SIG-M5 treated with dmso at 0.1 percent for 504 hours (cell line): ENCODE measurements at regions not wholly inside any gene's neighbourhood (a gene's known extent, or its start where the extent isn't known, plus 50 kb on each side); places are given as distances from the start of the nearest gene placed in this dataset.

Experiments
- DNase-seq: peaks from one replicate; lab custom pipeline; 2025; ENCODE audit not compliant: unreplicated experiment; lab: John Stamatoyannopoulos, UW

DNA sequence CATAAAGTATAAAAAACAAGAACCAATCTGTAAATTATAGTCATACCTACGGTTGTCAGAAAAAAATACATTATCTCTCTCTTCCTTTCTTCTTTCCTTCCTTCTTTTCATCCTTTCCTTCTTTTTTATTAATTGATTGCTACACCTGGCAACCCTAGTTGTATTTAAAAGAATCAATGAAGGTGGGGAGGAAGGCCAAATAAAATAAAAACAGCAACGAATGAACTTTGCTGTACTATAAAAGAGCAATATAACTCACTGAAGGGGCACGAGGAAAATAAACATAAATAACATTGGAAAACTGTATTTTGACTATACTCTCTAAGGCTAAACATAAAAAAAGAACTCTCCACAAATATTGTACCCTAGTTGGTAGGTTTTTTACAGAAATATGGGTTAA lies 898.2 kb upstream of the USP15 start:
- no peak for DNase-seq

DNA sequence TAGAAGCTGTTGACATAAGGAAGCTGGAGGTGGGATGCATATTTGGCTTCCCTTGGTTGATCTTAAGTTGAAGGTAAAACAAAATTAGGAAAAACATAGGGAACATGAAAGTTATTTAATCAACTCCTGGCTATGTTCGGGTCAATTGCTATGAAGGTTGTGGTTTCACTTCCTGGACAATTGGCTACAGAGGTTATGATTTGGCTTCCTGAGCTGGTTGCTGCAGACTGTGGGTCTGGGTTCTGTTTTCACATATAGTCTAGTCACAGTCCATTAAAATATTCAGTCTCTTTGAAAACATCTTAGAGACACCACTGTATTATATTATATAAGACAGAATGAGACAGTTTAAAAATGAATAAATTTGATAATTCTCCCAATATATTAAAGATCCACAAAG lies 895.2 kb upstream of the USP15 start:
- no peak for DNase-seq

DNA sequence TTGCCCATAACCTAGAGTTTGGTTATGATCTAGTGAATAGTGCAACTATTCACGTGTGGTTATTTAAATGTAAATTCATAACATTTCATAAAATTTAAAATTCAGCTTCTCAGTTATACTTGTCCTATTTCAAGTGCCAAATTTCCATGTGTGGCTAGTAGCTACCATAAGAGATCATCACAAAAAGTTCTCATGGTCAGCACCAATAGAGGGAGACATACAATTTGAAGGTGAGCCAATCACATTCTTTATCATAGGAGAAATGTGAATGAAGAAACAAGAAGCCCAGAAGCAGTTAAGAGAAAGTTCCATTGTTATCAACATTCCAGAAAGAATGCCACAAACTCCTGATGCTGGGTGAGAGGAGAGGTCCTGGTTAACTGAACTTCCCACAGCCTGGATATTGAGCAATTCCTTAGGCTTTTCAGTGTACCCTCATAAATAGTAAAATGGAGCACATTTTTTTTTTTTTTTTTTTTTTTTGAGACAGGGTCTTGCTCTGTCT lies 892.9 kb upstream of the USP15 start:
- DNase-seq, result no peak

DNA sequence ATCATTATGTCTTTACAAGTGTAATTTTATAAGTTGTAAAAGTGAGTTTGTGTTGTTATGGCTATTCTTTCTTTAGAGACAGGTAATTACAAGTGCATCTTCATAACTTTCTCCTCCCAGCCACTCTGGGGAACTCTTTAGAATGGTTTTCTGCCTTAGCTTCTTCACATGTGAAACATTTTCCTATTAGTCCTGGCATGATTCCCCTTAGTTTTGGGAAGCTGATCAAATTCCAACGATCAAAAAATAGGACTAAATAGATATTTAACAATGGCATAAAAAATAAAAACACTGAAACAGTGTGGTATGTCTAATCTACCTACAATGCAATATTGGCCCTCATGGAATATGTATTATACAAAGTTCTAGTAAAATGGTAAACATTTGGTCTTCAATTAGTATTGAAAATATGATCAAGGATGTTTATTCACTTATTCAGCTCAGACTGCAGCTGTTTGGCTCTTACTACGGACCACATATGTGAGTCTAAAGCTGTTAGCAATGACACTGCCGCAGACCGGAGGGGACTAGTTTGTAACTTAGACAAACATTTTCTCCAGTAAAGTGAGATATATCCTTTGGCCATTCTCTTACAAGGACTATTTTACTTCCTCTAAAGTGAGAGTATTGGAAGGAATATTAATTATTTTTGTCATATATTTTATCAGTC lies 890.8 kb upstream of the USP15 start:
- DNase-seq, result no peak

DNA sequence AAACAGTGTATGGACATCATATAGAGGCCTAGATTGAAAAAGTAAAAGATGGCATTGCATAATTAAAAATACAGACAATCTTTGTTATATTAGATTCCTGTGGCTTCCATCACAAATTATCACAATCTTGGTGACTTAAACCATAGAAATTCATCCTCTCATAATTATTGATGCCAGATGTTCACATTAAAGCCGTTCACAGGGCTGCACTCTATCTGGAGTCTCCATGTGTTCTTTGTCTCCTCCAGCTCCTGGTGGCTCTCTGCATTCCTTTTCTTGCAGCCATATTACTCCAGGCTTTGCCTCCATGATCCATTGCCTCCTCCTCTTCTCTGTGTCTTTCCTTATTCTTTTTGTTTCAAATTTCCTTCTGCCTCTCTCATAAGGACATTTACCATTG lies 875.7 kb upstream of the USP15 start:
- no peak for DNase-seq

DNA sequence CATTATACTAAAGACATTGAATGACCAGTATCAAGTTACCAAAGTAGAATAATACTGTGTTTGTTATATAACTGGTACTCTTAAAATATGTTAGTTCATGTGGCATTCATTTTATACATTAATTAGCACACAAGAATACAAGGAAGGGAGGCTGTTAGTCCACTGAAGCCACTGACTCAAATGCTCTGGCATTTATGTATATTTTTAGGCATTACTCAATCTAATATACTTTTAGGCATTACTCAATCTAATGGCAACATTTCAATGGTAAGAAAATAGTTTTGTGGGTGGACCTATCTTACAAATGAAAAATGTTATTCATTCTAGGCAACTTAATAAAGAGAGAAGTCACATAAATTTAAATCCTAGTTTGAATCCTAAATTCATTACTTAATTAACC lies 874.4 kb upstream of the USP15 start:
- DNase-seq, result no peak

DNA sequence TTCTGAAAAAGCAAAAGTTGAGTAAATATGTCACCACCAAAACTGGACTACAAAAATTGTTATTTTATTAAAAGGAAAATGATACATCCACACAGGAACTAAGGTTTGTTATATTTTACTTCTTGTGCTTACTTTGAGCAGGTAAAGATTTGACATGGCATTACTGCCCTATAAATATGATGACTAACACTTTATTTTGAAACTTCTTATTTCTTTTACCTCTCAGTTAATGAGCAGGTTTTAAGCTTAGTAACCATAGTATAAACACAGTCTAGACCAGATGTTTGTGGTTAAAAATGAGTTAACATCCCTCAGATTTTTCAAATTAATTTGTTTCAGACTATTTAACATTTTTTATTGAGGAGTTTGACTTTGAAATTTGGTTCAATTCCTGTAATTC lies 862.5 kb upstream of the USP15 start:
- no peak for DNase-seq

DNA sequence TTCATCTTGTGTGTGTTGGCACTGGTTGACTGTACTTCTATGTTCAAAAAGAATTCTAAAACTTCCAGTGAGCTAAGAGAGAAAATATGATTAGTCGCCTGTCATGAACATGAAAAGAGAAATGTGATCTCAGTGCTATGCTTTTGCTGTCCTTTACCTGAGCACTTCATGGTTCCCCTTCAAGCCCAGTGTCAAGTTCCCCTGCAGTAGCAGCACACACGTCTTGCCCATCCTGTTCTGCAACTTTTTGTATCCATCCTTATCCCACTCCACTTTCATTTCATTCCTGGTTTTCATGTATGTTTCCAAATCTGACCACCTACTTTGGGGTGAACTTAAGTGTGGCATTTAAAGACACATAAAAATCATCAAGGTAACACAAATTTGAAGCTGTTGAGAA lies 848.0 kb upstream of the USP15 start:
- DNase-seq, result no peak

DNA sequence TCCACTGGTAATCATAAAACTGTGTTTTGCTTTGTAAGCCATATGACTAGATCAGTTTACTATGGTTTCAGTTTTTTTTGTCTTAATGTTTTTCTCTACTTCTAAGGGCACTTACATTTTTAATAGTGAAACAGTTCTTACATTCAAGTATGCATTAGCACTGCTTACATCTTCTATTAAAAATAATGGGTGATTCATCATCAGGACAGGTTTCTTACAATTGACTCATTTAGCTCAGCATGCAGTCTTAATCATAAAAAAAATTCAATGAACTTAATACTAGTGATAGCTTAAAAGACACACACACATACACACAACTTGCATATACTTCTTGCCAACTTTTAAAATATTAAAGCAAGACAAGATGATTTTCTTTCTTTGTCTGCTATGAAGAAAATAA lies 845.7 kb upstream of the USP15 start:
- DNase-seq, result no peak

DNA sequence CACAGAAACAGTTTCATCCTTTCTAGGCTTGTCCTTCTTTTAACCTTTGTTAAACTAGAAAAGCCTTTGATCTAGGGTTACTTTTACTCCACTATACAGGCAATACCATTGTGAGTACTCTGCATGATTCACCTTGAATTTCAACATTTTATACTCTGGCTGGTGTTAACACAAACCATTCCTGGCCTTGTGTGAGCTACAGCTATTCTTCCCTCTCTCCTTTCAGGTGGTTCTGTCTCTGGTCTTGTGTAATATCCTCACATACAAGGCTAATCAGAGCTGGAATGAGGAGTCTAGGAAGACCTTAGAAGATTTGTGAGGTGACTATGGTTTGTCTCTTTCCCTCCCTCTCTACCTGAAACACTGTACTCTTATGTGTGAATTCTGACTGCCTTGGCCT lies 837.4 kb upstream of the USP15 start:
- no peak for DNase-seq

DNA sequence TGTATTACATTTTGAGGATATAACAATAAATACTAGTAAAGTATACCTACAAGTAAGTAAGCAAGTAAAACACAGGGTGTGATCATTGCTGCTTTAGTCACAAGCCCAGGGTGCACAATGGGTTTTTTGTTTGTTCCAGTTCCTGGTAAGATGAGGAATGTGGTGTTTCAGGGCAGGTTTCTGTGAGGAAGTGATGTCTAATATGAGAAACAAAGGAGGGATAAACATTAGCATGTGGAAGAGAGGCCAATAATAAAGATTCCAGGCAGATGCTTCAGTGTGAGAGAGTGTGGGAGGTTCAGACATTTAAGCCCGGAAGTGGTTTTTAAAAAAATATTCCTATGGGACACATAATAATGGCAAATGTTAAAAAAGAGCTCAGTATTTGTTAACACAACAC lies 808.1 kb upstream of the USP15 start:
- peak; percentile 8 for DNase-seq

DNA sequence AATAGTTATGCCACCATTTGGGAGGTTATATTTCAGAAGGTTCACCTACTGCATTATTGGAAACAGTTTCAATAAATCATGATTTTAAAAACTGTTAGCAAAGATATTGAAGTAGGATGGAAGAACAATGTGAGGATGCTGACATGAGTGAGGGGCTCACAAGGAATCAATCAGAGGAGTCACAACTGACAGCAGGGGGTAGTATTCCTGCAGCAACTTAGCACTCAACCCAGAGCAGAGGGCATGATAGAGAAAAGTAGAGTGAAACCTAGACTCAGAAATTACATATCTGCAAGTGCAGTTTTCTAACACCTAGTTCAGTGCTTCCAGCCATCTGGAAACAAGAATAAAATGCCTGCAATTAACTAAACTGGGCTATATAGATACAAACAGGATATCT lies 772.5 kb upstream of the USP15 start:
- no peak for DNase-seq

DNA sequence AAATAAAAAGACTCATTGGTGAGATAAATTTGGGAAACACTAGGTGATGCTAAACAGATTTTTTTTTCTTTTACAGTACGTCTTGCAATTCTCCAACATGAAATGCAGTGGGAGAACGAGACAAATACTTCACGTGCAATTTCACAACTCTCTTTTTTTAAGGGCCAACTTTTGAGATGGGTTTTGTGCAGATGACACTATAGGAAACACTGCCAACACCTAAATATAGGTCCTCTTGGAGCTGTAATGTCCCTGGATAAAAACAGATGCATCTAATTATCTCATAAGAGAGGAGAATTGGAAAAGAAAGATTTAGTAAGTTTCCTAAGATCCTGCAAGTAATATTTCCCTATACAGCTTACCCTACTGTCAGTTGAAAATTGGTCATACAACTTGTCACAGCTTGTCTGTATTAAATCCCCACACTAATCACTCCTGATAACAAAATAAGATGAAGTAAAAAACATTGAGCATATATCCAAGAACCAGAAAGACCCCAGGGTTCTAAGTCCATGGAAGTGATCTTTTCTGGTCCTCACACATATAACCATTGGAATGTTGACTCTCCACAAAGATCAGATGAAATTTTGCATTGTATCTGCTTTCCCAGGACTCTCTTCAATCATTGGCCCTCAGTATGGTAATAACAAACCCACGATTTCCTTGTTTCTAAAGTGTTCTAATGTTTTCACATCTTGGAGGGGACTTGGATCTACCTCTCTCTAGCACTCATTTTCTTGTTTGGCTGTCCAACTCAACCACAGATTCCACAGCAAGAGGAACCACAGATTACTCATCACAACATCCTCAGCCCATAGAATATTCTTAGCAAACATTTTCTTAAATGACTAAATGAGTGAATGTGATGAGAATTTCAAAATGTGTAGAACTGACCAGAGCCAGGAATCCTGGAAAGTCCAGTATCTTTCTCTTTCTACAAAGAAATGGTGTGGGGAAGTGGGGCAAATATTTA lies 769.4 kb upstream of the USP15 start:
- DNase-seq, result no peak

DNA sequence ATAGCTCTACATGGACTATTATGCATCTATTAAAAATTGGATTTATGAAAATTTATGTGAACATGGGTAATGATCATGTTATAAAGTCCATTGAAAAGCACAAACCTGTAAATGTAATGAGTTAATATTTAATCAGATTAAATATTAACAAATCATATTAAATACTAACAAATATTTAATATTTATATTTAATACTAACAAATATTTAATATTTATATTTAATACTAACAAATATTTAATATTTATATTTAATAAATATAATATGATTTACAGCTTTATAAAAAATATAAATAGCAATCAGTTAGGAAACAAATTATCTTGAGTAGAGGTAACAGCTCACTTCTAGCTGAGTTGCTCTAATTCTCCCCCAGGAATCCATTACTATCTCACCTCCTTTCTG lies 758.0 kb upstream of the USP15 start:
- no peak for DNase-seq

DNA sequence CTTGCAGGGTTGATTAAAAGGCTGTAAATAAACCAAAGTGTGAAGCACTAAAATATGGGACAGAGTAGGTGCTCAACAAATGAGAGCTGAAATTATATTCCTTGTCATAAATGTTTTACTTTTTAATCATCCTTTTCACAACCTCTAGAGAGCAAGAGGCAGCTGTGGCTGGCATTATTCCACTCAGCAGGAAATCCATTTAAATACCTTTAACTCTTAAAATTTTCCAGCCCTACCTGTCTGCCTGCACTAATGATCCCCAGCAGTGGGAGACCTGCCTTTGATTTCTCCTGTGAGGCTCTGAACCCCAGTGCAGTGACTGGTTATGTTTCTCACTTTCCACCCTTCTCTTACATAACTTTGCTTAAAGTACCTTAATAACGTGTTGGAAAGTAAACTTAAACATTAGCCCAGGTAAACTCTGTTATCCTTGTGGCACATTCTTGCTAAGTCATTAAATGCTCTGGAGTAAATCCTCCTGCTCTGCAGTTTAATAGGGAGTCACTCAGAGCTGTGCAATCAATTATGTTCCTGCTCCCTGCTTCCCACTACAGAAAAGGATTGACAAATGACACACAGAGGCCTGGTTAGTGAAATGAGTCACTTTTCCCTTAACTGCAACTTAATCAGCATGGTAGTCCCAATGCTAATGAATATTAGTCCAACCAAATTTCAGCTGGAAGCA lies 755.7 kb upstream of the USP15 start:
- DNase-seq, result no peak

DNA sequence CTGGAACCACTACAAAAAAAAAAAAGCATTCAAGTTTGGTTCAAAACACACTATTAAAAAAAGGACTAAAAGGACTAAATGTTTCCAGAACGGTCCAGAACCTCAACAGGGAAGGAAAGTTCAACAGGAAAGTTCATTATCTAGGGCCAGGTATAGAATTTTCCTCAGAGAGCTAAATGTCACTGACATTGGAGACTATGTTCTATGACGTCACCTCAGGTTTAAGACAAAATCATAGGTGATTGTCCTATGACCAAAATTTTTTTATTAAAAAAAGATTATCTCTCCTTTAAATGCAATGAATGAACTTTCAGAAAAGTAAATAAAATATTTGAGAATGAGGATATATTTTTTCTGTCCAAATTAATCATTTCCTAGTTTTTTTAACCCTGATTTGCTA lies 746.7 kb upstream of the USP15 start:
- DNase-seq, result no peak

DNA sequence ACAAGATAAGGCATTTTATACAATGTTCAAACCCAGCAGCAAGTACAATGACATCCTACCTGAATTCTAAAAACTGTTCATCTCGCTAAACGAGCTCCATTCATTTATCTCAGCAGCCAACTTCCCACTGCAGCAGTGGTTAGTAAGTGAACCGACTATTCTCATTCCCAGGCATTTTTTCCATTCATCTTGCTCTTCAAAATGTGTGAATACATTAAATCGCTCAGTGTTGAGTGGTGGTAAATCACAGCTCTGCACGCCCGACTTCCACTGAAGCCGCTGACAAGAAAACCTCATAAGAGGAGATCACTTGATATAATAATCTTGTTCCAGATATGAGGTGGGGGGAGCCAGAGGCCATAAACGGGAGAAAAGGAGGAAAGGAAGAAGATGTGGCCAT lies 746.2 kb upstream of the USP15 start:
- no peak for DNase-seq

DNA sequence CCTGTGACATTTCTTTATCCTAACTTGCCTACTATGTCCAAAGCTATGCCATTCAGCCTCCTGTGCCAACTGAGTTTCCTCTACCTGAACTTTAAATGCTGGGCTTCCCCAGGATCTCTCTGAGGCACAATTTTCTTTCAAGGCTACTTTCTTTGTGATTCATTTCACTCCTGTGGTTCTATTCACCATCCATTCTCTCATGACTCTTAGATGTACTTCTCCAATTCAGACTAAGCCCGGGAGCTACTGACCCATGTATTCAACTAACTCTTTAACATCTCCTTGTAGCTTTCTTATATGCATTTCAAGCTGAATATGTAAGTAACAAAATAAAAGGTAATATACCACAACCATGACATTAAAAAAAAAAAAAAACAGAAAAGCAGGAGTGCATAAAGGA lies 738.9 kb upstream of the USP15 start:
- no peak for DNase-seq

DNA sequence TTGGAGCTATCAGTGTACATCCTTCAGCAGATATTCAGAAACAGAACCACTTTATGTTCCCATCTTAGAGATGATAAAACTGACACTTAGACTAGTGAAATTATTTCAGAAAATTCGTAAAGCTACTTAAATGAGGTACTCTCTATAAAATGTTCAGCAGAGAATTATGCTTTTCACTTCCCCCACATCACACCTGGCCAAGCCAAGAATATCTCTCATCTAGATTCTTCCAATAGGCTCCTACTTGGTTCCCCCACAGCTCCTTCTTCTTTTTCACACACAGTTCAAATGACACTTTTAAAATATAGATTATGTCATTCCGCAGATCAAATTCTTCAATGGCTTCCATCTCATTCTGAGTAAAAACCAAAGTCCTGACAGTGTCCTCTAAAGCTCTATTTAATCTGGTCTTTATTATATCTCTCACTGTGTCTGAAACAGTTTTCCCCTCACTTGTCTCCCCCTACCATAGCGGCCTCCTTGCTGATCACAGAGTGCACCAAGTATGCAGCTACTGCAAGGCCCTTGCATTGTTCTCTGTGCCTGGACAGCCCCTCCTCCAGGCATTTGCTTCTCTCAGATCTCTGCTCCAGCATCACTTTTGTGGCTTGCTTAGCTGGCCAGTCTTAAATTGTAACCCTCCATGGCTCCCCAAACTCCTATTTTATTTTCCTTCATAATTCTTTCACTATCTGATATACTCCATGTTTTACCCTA lies 736.8 kb upstream of the USP15 start:
- no peak for DNase-seq

DNA sequence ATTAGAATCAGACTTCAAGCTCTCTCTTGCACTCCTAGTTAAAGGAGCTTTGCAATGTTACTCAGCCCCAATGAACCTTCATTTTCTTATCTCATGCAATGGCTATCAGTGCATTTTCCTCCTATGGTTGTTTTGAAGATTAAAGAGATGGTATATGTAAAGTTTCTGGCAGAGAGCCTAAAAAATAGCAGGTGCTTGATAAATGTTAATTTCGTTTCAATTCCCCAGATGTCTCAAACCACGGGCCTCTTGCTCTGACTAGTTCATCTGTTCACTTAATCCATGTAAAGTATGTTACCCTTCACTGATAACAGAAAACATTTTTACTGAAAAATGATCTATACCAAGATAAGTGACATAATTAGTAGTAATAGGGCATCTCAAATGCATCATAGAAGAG lies 735.4 kb upstream of the USP15 start:
- DNase-seq, result no peak

DNA sequence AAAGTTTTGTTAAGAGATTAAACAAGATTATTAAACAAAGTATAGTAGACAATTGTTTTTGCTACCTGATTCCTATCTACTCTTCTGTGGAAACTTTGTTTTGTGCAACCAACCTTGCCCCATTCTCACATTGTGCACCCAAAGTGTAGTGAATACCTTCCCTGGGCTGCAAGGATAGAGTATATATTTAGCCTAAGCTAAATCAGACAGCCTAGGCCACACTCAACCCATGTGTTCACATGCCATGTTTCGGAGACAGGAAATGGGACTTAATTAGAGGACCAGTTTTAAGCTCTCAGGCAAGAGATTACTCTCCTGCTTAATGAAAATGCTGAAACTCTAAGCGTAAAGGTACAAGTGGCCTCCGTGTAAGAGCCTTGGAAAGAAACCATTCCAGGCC lies 734.9 kb upstream of the USP15 start:
- no peak for DNase-seq
